RWPE1 (cell line): ENCODE measurements at regions not wholly inside any gene's neighbourhood (a gene's known extent, or its start where the extent isn't known, plus 50 kb on each side); places are given as distances from the start of the nearest gene placed in this dataset.

Experiments
- CTCF ChIA-PET: fragments of 350-600 bp; sonication (Branson Sonifier 250); formaldehyde crosslinking; extraction: SDS; loops from one replicate; lab custom pipeline; 2021; lab: Yijun Ruan, JAX
- POLR2A ChIA-PET: fragments of 400-600 bp; formaldehyde crosslinking; extraction: SDS; loops from one replicate; lab custom pipeline; 2020; ENCODE audit warnings: antibody characterized with exemption; ENCODE audit not compliant: low non-redundant PET; lab: Yijun Ruan, JAX
- DNase-seq: peaks from one replicate; pipeline ENCODE4 v3.0.0; 2012; ENCODE audit warnings: low spot score
- H3K27ac ChIP-seq: fragments of 450-650 bp; 2 replicates; pipeline ENCODE4 v1.5.1; 2017
- CTCF ChIP-seq: fragments of 450-650 bp; conservative IDR thresholded peaks from 2 replicates; pipeline ENCODE4 v1.5.1; 2017; ENCODE audit warnings: low read depth, mild to moderate bottlenecking

GRCh38 chr3:117710501-117710900 is 1000.9 kb downstream of the TUSC7 start:
- no peak for DNase-seq
- TF ChIP-seq CTCF = no peak
- ChIA-PET POLR2A (no interaction called here), CTCF (no interaction called here)
- no peak overlapping the region for H3K27ac ChIP-seq

GRCh38 chr3:117719316-117719926 is 1009.8 kb downstream of the TUSC7 start:
- ChIA-PET POLR2A (no interaction called here), CTCF (no interaction called here)
- DNase-seq = peak; percentile 34
- H3K27ac ChIP-seq = no peak overlapping the region
- peak; percentile 70 for TF ChIP-seq CTCF

GRCh38 chr3:117721866-117722265 is 1012.3 kb downstream of the TUSC7 start:
- no peak for TF ChIP-seq CTCF
- no peak for DNase-seq
- H3K27ac ChIP-seq = no peak overlapping the region
- POLR2A ChIA-PET = no interaction called here
- CTCF ChIA-PET = no interaction called here

- no peak for DNase-seq
- ChIA-PET CTCF (no interaction called here), POLR2A (no interaction called here)
- TF ChIP-seq CTCF = no peak
- no peak overlapping the region for H3K27ac ChIP-seq
These were observed 1013.3 kb downstream of the TUSC7 start for GRCh38 chr3:117722856-117723255.

- ChIA-PET CTCF (interaction anchor here (0.5 kb wide), 1 partner anchor 47 kb away, joined by 3 read pairs; no protein-coding TSS in a partner anchor), POLR2A (no interaction called here)
- no peak for DNase-seq
- no peak overlapping the region for H3K27ac ChIP-seq
- TF ChIP-seq CTCF = no peak
These were observed 1014.2 kb downstream of the TUSC7 start for GRCh38 chr3:117723825-117724224.

GRCh38 chr3:117725314-117725713 is 1015.7 kb downstream of the TUSC7 start:
- POLR2A ChIA-PET = no interaction called here
- CTCF ChIA-PET = no interaction called here
- no peak overlapping the region for H3K27ac ChIP-seq
- no peak for TF ChIP-seq CTCF
- DNase-seq = no peak
